Activated B cell treated with CpG ODN at 0.5 μM for 24 hours (primary cell): ENCODE measurements at regions not wholly inside any gene's neighbourhood (a gene's known extent, or its start where the extent isn't known, plus 50 kb on each side); places are given as distances from the start of the nearest gene placed in this dataset.

Experiments
- ATAC-seq: fragments of 200-7000 bp; cut with Tn5 transposase; one replicate; pipeline ENCODE4 v1.10.0; 2021; ENCODE audit warnings: low read depth, mild to moderate bottlenecking, moderate library complexity
- CTCF ChIA-PET: fragments of 350-600 bp; sonication (Branson Sonifier 250); formaldehyde crosslinking; loops from one replicate; lab custom pipeline; 2021; ENCODE audit warnings: antibody characterized with exemption; lab: Charles Lee
- POLR2A ChIA-PET: fragments of 350-600 bp; sonication (Branson Sonifier 250); formaldehyde crosslinking; loops from one replicate; lab custom pipeline; 2021; ENCODE audit warnings: antibody characterized with exemption; lab: Charles Lee
- DNase-seq: peaks from one replicate; pipeline ENCODE4 v3.0.0; 2022
- H3K27ac Mint-ChIP-seq: one replicate; pipeline ENCODE4 v1.8.0; 2020; ENCODE audit warnings: mixed read lengths
- H3K27me3 Mint-ChIP-seq: one replicate; pipeline ENCODE4 v1.8.0; 2021; ENCODE audit warnings: mixed read lengths
- H3K36me3 Mint-ChIP-seq: one replicate; pipeline ENCODE4 v1.8.0; 2021; ENCODE audit warnings: low read depth, mixed read lengths
- H3K4me1 Mint-ChIP-seq: one replicate; pipeline ENCODE4 v1.8.0; 2021; ENCODE audit warnings: mixed read lengths
- H3K4me3 Mint-ChIP-seq: one replicate; pipeline ENCODE4 v1.8.0; 2020; ENCODE audit warnings: mild to moderate bottlenecking, mixed read lengths
- H3K9me3 Mint-ChIP-seq: one replicate; pipeline ENCODE4 v1.8.0; 2020; ENCODE audit warnings: mixed read lengths
- CTCF ChIP-seq: fragments of 200-600 bp; IDR thresholded peaks from one replicate; pipeline ENCODE4 v1.8.0; 2022; ENCODE audit warnings: antibody characterized with exemption, mild to moderate bottlenecking
- intact Hi-C: fragments of 100-400 bp; cut with micrococcal nuclease; formaldehyde crosslinking; loops from one replicate; pipeline ENCODE4 v1.15.1; 2024

- no peak overlapping the region for H3K27ac Mint-ChIP-seq
- no peak for TF ChIP-seq CTCF
- peaks cover 2% of the 10 kb centered on the region for H3K27me3 Mint-ChIP-seq
- no peaks in the 10 kb centered on the region for H3K4me1 Mint-ChIP-seq
- peaks cover 7% of the 10 kb centered on the region for H3K9me3 Mint-ChIP-seq
- DNase-seq (no peak), ATAC-seq (no peak)
- intact Hi-C loops, result no loop called here
- H3K36me3 Mint-ChIP-seq, result no peaks in the 10 kb centered on the region
- ChIA-PET CTCF (no interaction called here), POLR2A (no interaction called here)
- no peak overlapping the region for H3K4me3 Mint-ChIP-seq
Observed at GRCh38 chr6:155656024-155656423, 200.4 kb upstream of the NOX3 start.

DNA sequence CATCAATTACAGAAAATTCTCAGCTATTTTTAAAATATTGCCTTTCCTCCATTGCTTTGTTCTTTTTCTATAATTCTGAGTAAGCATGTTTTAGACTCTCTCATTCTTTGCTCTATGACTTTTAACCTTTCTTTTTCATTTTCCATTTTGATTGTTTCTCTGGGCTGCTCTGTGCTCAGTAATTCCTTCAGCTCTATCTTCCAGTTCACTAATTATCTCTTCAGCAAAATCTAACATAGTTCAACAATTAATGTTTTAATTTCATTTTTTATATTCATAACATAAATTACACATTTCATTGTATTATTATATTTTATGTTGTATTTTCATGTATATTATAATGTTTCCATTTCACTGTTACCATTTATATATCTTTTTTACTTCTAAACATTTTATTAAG lies 198.8 kb upstream of the NOX3 start:
- DNase-seq, result no peak
- Mint-ChIP-seq H3K27me3 (peaks cover 4% of the 10 kb centered on the region), H3K27ac (no peak overlapping the region), H3K9me3 (peaks cover 7% of the 10 kb centered on the region), H3K4me1 (no peaks in the 10 kb centered on the region), H3K36me3 (no peaks in the 10 kb centered on the region), H3K4me3 (no peak overlapping the region)
- ChIA-PET POLR2A (no interaction called here), CTCF (no interaction called here)
- no peak for TF ChIP-seq CTCF
- no peak for ATAC-seq
- intact Hi-C loops, result no loop called here

- TF ChIP-seq CTCF, result no peak
- DNase-seq (no peak), ATAC-seq (no peak)
- H3K27me3 Mint-ChIP-seq, result peaks cover 3% of the 10 kb centered on the region
- intact Hi-C loops, result no loop called here
- H3K4me1 Mint-ChIP-seq, result no peaks in the 10 kb centered on the region
- H3K4me3 Mint-ChIP-seq, result no peak overlapping the region
- CTCF ChIA-PET, result no interaction called here
- H3K9me3 Mint-ChIP-seq, result no peaks in the 10 kb centered on the region
- no peak overlapping the region for H3K27ac Mint-ChIP-seq
- POLR2A ChIA-PET, result interaction anchor here (0.6 kb wide), 1 partner anchor 415 kb away, joined by 4 read pairs; no protein-coding TSS in a partner anchor
- H3K36me3 Mint-ChIP-seq, result no peaks in the 10 kb centered on the region
Observed at GRCh38 chr6:155648301-155648700, 192.7 kb upstream of the NOX3 start.

DNA sequence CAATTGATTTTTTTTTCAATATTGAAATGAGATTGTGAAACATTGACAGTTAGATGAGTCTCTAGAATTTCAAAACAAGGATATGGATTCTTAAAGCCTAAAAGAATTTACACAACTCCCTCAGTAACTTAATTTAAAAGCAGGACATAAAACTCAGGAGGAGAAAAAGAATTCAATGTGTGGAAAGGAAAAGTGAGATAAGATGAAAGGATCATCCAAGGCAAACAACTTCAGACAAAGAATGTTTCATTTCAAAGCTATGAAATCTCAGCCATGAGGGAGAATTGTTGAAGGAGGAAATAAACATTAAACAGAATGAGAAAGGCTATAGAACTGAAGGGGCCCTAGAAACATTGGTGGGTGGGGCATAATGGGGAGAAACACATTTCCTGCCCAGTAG lies 191.7 kb upstream of the NOX3 start:
- Mint-ChIP-seq H3K9me3 (peaks cover 1% of the 10 kb centered on the region), H3K4me3 (no peak overlapping the region), H3K36me3 (no peaks in the 10 kb centered on the region), H3K4me1 (no peaks in the 10 kb centered on the region), H3K27me3 (peaks cover 2% of the 10 kb centered on the region), H3K27ac (no peak overlapping the region)
- ChIA-PET CTCF (no interaction called here), POLR2A (no interaction called here)
- intact Hi-C loops, result no loop called here
- ATAC-seq (no peak), DNase-seq (no peak)
- no peak for TF ChIP-seq CTCF

- H3K27me3 Mint-ChIP-seq, result peaks cover 2% of the 10 kb centered on the region
- POLR2A ChIA-PET, result no interaction called here
- intact Hi-C loops, result no loop called here
- H3K4me1 Mint-ChIP-seq, result no peaks in the 10 kb centered on the region
- no peak for ATAC-seq
- CTCF ChIA-PET, result no interaction called here
- no peak overlapping the region for H3K27ac Mint-ChIP-seq
- H3K9me3 Mint-ChIP-seq, result peaks cover 5% of the 10 kb centered on the region
- no peak for DNase-seq
- no peaks in the 10 kb centered on the region for H3K36me3 Mint-ChIP-seq
- TF ChIP-seq CTCF, result no peak
- no peak overlapping the region for H3K4me3 Mint-ChIP-seq
Observed at GRCh38 chr6:155646443-155646842, 190.8 kb upstream of the NOX3 start.
